NCI-H510A (cell line): ENCODE measurements at regions not wholly inside any gene's neighbourhood (a gene's known extent, or its start where the extent isn't known, plus 50 kb on each side); places are given as distances from the start of the nearest gene placed in this dataset.

Experiments
- DNase-seq: peaks from one replicate; lab custom pipeline; 2025; lab: John Stamatoyannopoulos, UW

GRCh38 chr14:104425763-104426646, 153.6 kb upstream of the C14orf180 start:
- no peak for DNase-seq

GRCh38 chr14:104427131-104427851, 152.3 kb upstream of the C14orf180 start:
- DNase-seq = no peak

GRCh38 chr14:104428333-104428851, 151.2 kb upstream of the C14orf180 start:
- no peak for DNase-seq

GRCh38 chr14:104428860-104429259, 150.7 kb upstream of the C14orf180 start:
- DNase-seq = no peak

GRCh38 chr14:104429291-104429861, 150.2 kb upstream of the C14orf180 start:
- DNase-seq = no peak

GRCh38 chr14:104431351-104431928, 148.1 kb upstream of the C14orf180 start:
- DNase-seq = no peak

GRCh38 chr14:104431929-104432541, 147.5 kb upstream of the C14orf180 start:
- no peak for DNase-seq

- DNase-seq = no peak
Measured at GRCh38 chr14:104432611-104433231, 146.8 kb upstream of the C14orf180 start.

GRCh38 chr14:104433401-104434213, 146.0 kb upstream of the C14orf180 start:
- DNase-seq = no peak

- DNase-seq = no peak
Measured at GRCh38 chr14:104434214-104435076, 145.1 kb upstream of the C14orf180 start.

- no peak for DNase-seq
Measured at GRCh38 chr14:104435147-104436046, 144.2 kb upstream of the C14orf180 start.

GRCh38 chr14:104436047-104436591, 143.4 kb upstream of the C14orf180 start:
- no peak for DNase-seq

- peak; percentile 64 for DNase-seq
Measured at GRCh38 chr14:104436741-104437701, 142.5 kb upstream of the C14orf180 start.

GRCh38 chr14:104437703-104438102, 141.9 kb upstream of the C14orf180 start:
- DNase-seq = no peak

- no peak for DNase-seq
Measured at GRCh38 chr14:104438166-104438887, 141.2 kb upstream of the C14orf180 start.

- no peak for DNase-seq
Measured at GRCh38 chr14:104439625-104440024, 139.9 kb upstream of the C14orf180 start.
